ENCODE measurements at regions not wholly inside any gene's neighbourhood (a gene's known extent, or its start where the extent isn't known, plus 50 kb on each side); places are given as distances from the start of the nearest gene placed in this dataset.

GRCh38 chr1:39136638-39137037 lies 67.9 kb upstream of the MACF1 start:
- TF ChIP-seq FOXK2 (IDR thresholded peaks at IDR 0.05) (no peak), LEF1 (IDR thresholded peaks at IDR 0.05; ENCODE audit: borderline replicate concordance) (no peak)
